GM19468 (cell line): ENCODE measurements at regions not wholly inside any gene's neighbourhood (a gene's known extent, or its start where the extent isn't known, plus 50 kb on each side); places are given as distances from the start of the nearest gene placed in this dataset.

ENCODE experiments used
- ATAC-seq: cut with Tn5 transposase; IDR thresholded peaks from one replicate; pipeline ENCODE4 v1.9.1; 2021; ENCODE audit warnings: mild to moderate bottlenecking, moderate library complexity, moderate number of reproducible peaks; ENCODE audit not compliant: unreplicated experiment; ENCODE audit errors: extremely low read depth

DNA sequence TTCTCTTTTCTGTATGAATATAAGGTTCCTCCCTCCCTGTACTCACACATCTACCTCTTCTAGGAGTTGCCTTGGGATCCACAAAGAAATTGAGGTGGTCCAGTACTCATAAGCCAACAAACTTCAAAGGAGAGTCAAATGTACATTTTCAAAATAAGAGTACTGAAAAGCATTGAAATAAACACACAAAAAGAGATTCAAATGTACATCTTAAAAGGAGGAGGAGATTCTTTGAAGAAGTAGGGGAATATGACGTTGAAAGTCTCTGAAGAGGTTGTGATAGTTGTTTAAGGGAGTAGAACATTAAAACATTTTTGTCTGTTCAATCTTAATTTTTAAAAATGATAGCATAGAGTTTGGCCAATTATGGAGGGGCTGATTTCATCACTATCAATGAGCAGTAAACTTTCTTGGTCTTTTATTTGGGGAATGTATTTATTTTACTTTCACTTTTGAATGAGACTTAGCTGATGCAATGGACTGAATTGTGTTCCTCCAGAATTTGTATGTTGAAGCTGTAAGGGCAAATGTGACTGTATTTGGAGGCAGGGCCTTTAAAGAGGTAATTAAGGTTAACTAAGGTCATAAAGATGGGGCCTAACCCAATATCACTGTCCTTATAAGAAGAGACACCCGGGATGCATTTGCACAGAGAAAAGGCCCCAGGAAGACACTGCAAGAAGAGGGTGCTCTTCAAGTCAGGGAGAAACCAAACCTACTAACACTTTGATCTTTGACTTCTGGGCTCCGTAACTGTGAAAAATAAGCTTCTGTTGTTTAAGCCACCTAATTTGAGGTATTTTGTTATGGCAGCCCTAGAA is 226.3 kb upstream of the PGRMC2 start:
- no peak for ATAC-seq

DNA sequence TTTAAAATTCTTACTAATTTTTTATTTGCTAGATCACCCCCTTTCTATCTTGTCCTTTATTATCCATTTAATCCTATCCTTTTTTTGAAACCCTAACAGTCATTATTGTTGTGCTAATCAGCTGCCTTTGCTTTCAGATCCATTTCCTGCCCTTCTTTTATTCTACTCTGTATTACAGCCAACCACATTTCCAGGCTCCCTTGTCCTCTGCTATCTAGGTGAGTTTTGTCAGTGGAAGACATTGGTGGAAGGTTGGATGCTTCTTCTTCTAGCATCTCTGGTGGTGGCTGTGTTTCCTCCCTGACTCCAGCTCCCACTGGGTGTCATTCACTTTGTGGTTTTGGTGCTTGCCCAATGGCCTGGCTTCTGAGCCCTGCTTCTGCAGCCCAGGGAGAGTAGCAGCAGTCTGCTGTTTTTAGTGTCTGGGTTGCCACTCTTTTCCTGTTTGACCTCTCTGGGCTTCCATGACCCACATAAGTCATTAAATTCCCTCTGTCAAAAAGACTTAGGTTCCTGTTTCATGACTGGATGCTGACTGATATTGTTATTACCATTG is 225.2 kb upstream of the PGRMC2 start:
- no peak for ATAC-seq

DNA sequence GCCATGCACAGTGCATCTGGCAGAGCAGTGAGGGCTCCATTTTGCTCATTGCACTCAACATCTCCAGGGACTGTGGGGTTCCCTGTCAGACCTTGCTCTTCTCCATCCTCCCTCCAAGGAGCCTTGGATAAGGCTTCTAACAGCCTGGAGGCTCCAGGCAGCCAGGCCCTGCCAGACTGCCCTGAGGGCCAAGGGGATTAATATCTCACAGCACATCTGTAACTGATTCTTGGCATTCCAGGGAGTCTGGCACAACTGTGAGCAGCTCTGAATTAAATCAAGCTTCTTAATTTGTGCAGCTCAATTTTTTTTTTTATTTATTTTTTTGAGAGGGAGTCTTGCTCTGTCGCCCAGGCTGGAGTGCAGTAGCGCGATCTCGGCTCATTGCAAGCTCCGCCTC is 224.5 kb upstream of the PGRMC2 start:
- ATAC-seq = no peak

DNA sequence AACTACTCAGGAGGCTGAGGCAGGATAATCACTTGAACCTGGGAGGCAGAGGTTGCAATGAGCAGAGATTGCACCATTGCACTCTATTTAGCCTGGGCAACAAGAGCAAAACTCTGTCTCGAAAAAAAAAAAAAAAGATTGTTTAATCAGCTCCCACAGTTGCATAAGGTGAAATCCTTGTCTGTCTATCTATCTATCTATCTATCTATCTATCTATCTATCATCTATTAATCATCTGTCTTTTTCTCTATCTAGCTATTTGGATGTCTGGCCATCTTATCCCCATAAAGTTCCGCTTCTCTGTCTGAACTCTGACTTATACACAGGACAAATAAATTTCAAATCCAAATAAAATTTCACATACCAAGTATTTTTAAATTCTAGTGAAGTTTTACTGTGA is 223.2 kb upstream of the PGRMC2 start:
- ATAC-seq = no peak

DNA sequence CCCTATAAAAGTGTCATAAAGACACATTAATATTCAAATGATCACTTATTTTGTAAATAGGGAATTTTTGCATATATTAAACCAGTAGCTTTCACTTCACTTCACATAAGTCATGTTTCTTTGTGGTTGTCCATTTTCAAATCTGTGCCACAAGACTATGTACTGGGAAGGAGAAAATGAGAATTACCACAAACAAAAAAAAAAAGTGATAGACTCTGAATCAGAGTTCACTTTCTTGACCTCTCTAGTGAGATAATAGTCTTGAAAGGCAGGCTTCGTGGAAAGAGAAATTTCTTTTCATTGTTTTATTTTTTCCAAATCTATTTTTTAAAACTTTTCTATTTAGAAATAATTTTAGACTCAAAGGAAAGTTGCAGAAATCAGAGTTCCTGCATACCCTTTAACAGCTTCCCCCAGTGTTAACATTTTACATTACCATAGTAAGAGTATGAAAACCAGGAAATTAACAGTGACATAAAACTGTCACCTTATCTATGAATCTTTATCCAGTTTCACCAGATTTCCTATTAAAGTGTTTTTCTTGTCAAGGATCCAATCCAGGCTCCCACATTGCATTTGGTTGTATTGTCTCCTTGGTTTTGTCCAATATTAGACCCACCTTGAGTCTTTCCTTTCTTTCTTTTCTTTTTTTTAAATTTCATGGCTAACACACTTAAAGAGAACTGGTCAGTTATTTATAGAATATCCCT is 215.4 kb upstream of the PGRMC2 start:
- ATAC-seq = no peak

DNA sequence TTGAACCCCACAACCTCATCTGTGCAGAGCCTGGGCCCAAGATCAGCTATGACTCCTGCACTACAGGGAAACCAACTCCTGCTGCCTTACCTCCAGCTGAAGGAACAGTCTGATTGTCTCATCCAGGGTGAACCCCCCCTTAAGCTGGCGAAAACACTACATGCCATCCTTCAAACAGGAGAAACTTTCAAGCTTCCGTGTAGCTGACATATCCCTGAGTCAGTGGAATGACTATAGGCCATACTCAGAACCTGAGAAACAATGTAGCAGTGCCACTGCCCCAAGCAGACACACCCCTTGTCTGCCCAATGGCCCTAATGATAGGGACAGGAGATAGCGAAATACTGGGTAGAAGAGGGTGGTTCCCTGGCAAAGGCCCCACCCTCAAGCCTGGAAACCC is 213.6 kb upstream of the PGRMC2 start:
- no peak for ATAC-seq

DNA sequence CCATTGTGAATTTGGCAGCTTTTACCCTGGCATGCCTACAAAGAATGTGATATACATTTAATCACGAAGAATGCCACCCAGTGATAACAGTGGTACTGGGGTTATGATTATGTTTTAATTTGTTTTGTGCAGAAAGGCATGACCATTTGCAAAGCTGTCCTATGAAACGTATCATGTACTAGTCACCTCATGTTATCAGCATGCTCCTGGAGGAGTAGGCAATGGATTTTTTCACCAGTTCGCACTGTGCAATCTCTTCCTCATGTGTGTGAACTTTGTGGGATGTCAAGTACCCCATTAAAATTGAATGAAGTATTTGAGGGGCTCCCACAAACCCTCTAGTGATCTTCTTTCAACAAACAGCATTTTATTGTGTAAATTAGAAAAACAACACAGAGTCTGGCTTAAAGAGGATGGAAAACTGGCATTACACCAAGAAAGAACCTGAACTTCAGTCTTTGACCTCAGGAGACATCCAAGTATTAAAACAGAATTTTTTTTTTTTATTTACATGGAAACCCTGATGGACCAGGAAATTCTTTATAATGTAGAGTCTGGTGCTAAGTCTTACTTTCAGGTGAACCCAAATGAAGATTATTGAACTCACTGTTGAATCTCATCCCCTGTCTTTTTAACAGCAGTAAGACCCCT is 200.6 kb upstream of the PGRMC2 start:
- no peak for ATAC-seq

DNA sequence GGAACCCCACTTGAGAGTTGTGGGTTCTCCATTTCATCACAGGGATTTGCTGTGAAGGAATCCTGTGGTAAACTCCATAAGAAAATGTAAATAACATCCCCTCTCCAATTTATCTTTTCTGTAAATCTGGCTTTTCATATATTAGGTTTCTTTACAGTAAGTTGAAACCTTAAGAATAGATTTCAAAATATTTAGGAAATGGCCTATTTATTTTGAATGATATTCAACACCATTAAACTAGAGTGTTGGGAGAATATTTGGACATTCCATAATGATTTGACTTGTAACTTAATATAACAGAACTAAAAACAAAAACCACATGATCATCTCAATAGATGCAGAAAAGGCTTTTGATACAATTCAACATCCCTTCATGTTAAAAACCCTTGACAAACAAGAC is 197.3 kb upstream of the PGRMC2 start:
- no peak for ATAC-seq

DNA sequence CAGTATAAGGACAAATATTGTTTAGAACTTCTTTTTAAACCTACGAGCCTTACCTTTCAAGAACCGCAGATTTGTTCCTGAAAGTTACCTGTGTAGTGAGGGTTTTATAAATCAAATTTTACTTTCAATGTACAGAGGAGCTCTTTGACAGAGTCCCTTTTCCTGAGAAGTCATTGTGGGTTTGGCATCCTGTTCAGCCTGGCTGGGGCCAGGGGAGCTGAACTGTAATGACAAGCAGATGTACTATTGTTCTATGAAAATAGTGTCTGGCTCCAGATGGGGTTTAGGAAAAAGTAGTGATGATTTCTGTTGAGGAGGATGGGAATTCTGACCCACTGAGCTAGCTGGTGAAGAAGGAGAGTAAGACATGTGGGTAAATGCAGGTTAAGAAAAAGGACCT is 196.2 kb upstream of the PGRMC2 start:
- no peak for ATAC-seq

DNA sequence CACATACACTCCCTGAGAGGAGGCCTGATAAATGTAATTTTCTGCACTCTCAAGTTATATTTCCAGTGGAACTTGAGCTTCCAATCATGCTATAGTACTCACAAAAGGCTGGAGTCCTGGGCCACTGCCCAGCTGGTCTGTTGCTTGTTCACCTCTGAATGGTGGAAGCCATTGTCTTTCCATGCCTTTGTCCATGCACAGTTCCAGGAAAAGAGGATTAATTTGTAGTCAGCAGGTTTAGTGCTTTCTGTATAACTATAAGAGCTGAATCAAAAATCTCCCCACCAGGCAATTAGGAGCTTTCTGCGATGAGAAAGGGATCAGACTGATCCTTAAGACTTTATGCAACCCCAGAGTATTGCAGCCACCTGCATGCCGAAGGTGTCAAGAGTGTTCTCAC is 195.4 kb upstream of the PGRMC2 start:
- ATAC-seq = no peak

DNA sequence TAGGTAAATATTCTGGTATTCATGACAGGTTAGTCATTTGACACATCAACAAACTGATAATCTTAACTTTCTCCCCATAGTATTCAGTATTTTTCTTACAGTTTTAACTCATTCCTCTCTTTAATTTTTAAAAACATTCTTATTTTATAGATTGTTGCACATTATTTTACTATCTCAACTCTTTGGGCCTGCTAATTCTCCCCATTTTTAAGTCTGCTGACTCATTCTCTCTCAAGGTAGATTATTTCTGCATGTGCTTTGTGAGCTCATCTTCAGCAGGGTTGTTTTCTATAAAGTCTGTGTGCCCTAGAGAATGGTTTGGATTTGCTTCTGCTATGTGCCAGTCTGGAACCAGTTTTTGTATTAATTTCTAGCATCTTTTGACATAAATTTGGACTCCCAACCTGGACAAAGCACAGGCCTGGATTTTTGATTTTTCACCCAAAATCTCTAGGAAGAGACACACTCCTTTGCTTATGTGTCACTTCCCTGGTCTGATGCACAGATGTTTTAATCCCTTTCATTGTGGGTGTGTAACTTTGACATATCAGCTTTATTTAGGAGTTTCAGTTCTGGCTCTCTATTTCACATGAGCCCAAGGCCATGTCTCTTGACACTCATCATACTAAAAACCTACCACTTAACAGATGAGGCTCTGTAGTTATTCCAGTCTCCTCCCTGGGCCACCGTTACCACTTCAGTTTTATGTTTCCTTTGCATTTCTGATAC is 194.3 kb upstream of the PGRMC2 start:
- ATAC-seq = no peak

DNA sequence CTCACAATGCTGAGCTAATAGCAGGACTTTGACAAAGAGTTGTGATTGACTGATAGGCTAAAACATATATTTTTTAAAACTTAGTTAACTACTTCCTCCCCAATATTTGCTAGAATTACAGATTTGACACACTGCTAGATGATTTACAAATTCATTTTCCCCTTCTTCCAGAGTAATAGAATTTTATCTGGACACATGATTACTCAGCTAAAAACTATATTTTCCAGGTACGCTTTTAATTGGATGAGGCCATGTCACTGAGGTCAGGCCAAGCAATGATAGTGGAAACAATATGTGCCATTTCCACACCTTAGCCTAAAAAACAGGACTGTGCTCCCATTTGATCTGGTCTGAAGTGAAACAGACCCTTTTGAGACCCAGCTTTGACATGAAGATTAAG is 193.3 kb upstream of the PGRMC2 start:
- ATAC-seq = no peak

DNA sequence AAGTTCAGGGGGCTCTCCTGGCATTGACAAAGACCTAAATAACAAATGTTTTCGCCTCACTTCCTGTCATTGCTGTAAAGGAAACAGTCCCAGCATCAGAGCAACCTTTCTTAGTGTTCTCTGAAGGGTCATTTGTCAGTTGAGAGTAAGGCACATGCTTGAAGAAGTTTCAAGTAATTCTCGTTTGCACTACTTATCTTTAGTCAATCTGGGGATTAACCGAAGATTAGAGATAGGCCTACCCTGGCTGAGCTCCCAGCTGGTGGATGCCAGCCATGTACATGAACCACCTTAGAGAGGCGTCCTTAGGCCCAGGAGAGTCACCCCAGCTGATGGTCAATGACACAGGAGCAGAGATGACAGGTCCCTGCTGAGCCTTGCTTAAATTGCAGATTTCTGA is 189.9 kb upstream of the PGRMC2 start:
- ATAC-seq = no peak

DNA sequence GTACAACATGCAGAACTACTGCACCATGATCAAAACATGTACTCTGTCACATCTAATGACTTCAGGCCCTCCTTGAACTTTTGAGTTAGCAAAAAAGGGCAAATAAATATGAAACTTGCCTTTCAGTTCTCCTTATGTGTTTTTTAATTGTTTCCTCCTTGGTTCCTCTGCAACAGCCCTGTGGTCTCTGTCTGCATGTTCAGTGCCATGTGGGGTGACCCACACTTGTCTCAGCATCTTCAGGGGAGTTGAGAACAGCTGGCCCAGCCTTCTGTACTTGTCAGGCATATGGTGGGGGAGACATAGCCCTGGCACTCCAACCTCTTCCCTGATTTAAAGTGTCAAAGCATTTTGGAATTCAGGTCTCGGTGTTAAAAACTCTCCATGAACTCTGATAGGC is 188.0 kb upstream of the PGRMC2 start:
- ATAC-seq = no peak

DNA sequence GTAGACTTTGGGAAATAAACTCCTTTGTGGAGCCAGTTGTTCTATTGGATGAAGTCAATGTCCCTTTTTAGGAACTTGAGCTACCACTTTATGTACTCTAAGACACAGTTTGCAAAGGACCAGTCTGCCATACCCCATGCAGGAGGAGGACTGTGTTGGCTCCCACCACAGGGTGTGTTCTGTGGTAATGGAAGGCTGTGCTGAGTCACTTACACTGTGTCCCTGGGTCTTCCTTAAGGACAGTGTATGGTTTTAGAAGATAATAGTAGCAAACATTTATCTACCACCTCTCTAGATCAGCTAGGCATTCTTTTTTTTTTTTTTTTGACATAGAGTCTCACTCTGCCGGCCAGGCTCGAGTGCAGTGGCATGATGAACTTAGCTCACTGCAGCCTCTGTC is 184.0 kb upstream of the PGRMC2 start:
- no peak for ATAC-seq

DNA sequence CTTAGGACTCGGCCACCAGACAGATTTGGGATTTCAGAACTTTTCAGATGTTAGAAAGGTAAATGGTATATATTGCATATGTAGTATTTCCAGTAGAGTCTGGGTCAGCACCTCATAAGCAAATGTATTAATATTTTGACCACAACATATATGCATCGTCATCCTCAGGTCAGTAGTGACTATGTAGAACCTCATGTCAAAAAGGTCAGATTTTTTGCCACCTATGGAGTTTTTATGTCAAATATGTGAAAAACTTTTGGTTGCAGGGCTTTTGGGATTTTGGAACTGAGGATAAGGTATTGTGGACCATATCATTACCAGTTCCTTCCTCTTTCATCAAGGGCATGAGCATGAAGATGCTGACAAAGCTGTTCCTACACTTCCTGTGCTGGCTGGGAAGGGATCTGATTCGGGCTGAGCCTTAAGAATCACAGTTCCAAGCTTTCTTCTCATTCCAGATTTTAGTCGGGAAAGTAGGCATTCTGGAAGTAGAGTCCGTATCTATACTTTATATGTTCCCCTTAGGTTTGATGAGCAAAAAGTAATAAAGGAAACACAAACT is 183.0 kb upstream of the PGRMC2 start:
- ATAC-seq = no peak

DNA sequence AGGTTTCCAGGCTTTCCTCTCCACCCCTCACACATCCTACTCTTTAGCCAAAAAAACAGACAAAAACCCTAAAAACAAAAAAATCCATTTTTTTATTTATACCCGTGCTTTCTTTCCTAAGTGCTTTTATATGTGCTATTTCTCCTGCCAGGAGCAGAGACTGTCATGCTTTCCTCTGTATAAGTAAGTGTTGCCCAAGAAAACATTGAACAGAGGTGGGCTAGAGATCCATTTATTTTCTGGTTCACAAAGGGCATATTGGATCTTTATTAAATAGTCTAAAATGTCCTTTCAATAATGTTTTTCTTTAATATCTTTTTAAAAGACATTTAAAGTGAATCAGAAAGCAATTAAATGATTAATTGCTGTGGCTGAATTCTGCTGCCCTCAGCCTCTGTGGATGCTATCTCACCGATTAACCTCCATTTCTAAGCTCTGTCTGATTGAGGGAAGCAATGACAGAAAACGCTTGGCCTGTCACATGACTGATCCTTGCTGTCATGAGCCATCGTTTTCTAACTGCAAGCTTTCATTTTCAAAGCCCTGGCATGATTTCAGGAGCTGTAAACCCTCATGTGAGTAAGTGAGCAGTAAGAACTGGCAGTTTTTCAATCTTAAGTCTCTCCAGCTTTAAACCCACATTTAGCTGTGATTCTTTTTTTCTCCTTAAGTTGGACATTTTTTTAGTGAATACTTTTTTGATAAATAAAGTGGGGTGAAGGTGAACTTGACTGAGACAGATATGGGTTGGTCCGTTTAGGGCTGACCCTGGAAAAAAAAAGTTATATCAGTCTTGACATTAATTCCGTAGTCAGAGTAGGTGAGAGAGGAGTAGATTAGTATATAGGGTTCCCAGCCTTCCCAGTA is 180.7 kb upstream of the PGRMC2 start:
- ATAC-seq = no peak

DNA sequence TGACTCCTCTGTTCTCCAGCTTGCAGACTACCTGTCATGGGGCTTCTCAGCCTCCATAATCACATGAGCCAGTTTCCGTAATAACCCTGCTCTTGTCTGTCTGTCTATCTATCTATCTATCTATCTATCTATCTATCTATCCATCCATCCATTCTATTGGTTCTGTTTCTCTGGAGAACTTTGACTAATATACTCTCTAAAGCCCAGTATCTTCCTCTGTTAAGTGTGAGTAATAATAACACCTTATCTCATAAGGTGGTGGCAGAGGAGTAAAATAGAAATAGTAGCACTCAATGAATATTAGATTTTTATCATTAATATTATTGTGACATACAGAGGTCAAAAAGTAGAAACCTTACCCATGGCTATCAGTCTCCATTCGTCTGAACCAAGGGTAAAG is 177.9 kb upstream of the PGRMC2 start:
- no peak for ATAC-seq

DNA sequence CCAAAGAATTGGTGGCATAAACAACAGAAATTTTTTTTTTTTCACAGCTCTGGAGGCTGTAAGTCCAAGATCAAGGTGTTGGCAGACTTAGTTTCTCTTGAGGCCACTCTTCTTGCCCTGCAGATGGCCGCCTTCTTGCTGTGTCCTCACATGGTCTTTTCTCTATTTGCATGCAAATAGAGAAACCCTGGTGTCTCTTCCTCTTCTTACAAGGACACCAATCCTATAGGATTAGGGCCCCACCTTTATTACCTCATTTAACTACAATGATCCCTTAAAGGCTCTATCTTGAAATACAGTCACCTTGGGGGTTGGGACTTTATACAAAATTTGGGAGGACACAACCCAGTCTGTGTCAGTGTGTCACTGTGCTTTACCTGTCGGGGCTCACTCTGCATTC is 175.4 kb upstream of the PGRMC2 start:
- no peak for ATAC-seq
